ENCODE measurements at regions not wholly inside any gene's neighbourhood (a gene's known extent, or its start where the extent isn't known, plus 50 kb on each side); places are given as distances from the start of the nearest gene placed in this dataset.

GRCh38 chr12:88998421-88998820 lies 353.9 kb downstream of the DUSP6 start:
- DNase-seq (ENCODE audit: low read depth), result no peak

DNA sequence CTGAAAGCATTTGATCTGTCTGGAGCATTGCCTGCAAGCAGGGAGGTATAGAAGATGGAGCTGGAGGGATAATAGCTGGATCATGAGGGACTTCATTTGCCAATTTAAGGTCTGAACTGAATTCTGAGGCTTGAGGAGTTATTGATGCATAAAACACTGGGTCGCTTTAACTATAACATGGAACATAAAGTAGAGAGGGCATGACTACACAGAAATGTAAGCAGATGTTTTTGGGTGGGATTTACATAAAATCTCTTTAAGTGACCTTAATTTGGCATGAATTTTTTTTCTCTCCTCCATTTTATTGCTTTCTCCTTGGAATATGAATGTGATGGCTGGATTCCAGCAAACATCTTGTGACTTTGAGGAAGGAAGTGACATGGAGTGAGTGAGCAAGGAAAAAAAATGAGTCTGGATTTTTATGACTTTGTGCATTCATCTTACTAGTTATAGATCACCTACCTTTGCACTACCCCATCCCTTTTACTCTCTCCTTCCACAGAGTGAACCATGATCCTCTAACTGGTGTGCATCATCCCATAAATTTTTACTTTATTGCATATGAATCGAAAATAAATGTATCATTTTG lies 356.0 kb downstream of the DUSP6 start:
- no peak for DNase-seq (ENCODE audit: low read depth)

DNA sequence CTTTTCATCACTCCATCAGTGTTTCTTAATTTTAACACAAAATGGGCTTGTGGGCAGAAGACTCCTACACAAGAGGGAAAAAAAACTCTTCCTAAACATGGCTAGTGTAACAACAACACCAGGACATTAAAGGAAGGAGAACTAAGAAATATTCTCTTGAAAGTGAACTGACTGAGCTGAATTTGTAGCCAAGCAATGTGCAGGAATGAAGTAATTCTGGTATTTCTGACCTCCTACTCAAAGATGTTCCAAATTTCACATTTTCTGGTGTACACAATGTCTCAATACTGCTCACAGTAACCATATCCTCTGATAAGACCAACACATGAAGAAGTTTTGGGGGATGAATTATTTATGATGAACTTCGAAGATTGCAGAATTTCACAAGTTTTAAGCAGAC lies 357.3 kb downstream of the DUSP6 start:
- DNase-seq (ENCODE audit: low read depth), result no peak

GRCh38 chr12:88994537-88994936 lies 357.8 kb downstream of the DUSP6 start:
- no peak for DNase-seq (ENCODE audit: low read depth)

- peak; percentile 17 for DNase-seq (ENCODE audit: low read depth)
These were observed 358.6 kb downstream of the DUSP6 start for GRCh38 chr12:88993651-88994050.

GRCh38 chr12:88986056-88986455 lies 366.2 kb downstream of the DUSP6 start:
- no peak for DNase-seq (ENCODE audit: low read depth)

- no peak for DNase-seq (ENCODE audit: low read depth)
These were observed 366.7 kb downstream of the DUSP6 start for GRCh38 chr12:88985631-88986030.

DNA sequence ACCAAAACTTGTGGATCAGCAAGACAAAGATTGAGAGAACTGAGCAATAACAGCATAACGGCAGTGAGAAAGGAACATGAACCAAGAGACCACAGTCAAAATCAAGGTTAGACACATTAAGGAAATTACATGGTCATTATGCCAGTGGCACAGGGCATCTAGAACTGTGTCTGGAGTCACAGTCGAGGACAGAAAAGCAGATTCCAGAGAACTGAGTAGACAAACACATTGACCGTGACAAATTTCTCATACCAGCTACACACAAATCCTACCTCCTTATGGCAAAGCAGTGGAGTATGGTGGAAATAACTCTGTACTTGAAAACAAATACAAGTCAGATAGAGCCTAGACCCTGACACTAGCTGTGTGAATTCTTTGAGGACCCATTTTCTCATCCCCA lies 367.3 kb downstream of the DUSP6 start:
- DNase-seq (ENCODE audit: low read depth), result no peak

DNA sequence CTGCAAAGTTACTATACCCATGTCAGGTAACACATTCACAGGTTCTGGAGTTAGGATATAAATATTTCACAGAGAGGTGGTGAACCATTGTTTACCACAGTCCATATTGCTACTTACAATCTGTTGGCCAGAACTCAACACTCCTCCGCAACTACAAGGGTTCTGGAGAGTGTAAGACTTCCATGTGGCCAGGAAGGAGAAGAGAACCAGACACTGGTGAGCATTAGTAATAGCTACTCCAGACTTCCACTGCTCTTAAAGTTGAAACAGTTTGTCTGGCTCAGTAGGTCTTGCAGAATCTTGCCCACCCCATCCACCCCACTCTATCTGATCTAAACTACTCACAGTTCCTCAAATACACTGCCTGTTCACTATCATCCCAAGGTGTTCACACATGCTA lies 369.6 kb downstream of the DUSP6 start:
- no peak for DNase-seq (ENCODE audit: low read depth)

DNA sequence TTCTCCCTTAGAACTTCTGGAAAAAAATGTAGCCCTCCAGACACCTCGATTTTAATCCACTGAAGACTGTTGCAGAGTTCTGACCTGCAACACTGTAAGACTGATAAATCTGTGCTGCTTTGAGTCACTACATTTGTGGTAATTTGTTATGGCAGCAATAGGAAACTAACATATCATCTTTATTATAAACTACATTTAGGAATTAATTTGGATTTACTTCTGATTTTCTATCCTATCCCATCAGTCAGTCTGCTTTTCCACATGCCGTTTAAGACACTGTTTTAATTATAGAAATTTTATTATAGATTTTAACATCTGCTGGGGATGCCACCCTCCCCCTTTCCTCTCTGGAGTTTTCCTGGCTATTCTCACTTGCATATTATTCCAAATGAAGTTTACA lies 375.2 kb downstream of the DUSP6 start:
- no peak for DNase-seq (ENCODE audit: low read depth)

DNA sequence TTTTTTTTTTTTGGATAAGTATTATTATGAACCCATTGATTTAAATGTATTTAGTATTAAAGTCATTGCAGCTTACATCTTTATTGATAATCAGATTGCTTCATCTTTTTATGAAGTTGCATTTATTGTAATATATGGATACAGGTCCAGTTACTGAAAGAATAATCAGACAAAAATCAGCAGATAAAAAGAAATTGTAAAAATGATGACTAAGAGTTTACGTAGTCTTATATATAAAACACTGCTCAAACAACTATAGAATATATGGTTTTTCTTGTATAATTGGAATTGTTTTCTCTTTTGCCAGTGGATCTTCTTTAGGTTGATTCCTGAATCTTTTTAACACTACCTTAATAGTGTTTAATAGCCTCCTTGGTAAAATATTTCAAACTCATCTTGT lies 378.3 kb downstream of the DUSP6 start:
- DNase-seq (ENCODE audit: low read depth), result no peak

DNA sequence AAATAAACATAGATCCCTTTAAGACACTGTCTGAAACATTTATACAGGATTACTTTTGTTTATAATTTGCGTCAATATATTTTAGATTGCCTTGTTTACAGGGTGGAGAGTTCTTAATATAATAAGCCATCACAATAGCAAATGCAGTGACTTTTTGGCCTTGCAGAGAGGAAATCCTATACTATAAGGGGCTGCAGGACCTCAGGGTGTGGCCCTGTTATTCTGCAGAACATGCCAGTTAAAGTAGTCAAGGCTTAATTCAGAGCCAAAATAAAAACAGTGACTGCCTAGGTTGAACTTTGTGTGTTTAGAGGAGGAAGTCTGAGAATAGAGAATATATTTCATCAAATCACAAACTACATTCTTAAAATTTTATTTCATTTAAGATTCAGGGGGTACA lies 381.6 kb downstream of the DUSP6 start:
- DNase-seq (ENCODE audit: low read depth), result no peak

GRCh38 chr12:88969127-88969526 lies 383.2 kb downstream of the DUSP6 start:
- no peak for DNase-seq (ENCODE audit: low read depth)

- no peak for DNase-seq (ENCODE audit: low read depth)
These were observed 380.1 kb upstream of the KITLG start for GRCh38 chr12:88960213-88960878.

GRCh38 chr12:88958946-88959345 lies 378.7 kb upstream of the KITLG start:
- DNase-seq (ENCODE audit: low read depth), result no peak

- DNase-seq (ENCODE audit: low read depth), result no peak
These were observed 377.9 kb upstream of the KITLG start for GRCh38 chr12:88958153-88958552.

DNA sequence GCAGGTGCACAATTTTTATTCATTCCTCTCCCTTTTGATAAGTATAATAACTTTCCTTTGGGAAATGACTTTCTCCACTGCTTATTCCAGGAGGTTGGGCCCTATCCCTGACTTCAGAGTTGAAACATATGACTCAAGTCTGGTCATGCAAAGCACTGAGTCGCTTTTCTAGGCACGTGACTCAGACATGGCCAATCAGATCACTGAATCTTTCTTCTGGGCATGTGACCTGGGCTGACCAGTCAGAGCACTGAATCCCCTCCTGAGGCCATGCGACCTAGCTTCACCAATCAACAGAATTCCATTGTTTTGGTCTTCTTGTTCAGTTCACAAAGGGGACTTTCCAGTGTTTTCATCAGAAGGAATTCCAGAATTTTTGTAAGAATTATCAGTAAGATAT lies 377.1 kb upstream of the KITLG start:
- DNase-seq (ENCODE audit: low read depth), result no peak

DNA sequence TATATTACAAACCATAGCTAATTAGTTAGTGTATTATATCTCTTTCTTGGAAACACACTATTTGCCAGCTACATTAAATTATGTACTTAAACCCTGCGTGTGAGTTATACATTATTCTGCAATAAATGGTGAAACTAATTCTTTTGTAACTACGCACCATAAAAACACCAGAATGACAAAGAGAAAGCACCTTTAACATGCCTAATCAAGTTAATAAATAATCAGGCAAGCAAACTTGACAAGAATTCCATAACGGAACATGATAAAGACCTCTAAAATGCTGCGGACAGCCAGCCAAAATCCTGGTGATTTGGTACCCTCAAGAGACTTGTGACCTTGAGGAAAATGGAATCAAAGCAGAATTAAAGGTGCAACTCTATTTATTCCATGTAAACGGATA lies 375.3 kb upstream of the KITLG start:
- no peak for DNase-seq (ENCODE audit: low read depth)

GRCh38 chr12:88953029-88953586 lies 372.8 kb upstream of the KITLG start:
- DNase-seq (ENCODE audit: low read depth), result no peak

DNA sequence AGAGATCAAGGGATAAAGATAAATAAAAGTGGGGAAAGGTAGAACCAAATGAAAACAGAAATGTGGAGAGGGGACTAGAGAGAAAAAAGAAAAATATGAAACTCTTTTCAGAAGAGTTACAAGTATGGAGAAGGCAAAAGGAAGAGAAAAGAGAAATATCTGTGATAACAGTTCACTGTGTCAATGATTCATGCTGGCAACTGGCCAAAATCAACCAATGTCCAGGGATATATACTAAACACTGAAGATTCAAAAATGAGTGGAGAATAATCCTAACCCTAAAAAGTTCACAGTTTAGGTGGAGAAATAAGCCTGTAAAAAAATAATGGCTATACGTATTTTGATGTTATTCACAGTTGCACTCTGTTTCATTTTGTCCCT lies 372.3 kb upstream of the KITLG start:
- DNase-seq (ENCODE audit: low read depth), result no peak

DNA sequence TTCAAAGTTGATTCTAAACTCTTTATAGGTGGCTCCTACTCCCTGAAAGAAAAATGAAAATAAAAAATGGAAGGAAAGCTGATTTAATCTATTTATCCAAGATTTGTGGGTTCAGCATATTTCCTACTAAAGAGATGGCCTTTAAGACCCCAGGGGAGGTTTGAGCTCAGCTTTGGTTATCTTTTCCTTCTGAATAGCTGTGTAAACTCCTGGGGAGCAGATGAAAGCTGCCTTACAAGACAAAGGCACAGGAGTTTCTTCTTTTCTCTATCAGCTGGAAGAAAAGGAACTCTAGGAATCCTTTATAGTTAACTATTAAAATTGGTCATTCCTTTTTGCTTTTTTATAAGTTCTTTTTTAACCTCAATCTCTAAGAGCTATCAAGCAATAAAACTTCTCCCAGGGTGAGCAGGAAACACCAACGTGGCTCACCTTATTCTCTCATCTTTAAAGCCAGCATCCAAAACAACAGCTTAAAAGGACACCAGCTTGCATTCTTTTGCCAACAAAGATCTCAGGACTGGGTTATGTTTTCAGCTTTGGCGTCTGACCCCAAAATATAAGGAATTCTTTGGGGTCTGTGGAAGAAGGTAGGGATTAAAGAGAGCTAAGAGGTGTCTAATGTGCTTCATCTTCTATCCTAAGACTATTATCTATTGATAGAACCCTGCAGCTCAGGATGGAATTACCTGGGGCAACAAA lies 371.7 kb upstream of the KITLG start:
- DNase-seq (ENCODE audit: low read depth), result no peak

DNA sequence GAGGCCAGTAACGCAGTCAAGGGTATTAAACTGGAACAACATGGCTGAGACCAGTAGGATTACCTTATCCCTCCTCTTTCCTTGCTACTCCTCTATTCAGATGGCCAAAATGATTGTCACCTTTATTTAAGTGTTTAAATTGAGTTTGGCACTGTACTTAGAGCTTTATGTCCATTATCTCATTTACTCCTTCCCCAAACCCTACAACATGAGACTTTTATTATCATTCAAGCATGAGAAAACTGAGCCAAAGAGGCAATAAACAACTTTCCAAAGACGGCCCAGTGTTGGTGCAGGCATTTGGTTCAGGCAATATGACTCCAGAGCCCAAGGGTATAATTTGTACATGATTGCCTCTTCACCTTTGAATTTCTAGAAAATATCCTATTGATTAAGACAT lies 370.9 kb upstream of the KITLG start:
- DNase-seq (ENCODE audit: low read depth), result no peak

DNA sequence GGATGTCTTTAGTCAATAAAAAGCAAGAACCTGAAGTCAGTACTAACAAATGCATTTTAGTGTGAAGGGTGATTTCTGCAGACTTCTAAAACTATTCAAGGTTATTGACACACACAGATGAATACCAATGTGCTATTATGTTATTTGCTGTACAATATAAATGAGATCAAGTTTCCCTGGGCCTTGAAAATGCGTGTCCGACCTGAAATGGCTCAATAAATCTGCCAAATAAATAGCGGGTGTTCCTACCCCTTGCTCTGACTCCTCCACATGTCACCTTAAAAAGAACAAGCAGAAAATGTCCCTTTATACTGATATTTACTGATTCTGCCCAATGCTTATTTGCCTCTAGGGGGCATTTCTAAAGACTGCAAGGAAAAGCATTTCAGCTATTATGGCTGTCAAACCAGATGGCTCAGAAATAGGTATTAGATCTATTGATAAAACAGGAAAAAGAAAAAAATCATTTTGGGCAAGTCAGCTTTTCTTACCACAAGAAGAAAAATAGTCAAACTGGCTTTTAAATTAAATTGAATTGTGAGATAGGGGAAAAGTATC lies 367.3 kb upstream of the KITLG start:
- DNase-seq (ENCODE audit: low read depth), result no peak

Data from forelimb muscle (tissue), 1 donor.